ENCODE measurements at regions not wholly inside any gene's neighbourhood (a gene's known extent, or its start where the extent isn't known, plus 50 kb on each side); places are given as distances from the start of the nearest gene placed in this dataset.

- WGBS: 86% methylated on average over 4 of the region's 4 CpGs
- Histone ChIP-seq H3K27me3 (replicated peaks; ENCODE audit: insufficient read depth) (no peaks in the 10 kb centered on the region), H3K36me3 (no peaks in the 10 kb centered on the region), H3K9me3 (no peaks in the 10 kb centered on the region), H3K4me3 (no peak overlapping the region), H3K27ac (no peak overlapping the region), H3K4me1 (replicated peaks) (no peaks in the 10 kb centered on the region)
- DNase-seq (ENCODE audit: low spot score): no peak
- intact Hi-C loops (cut with DNase I): no loop called here
- TF ChIP-seq CTCF (IDR thresholded peaks at IDR 0.05) (no peak), POLR2A (IDR thresholded peaks at IDR 0.05) (no peak), POLR2AphosphoS5 (IDR thresholded peaks at IDR 0.05) (no peak)
Measured at GRCh38 chr11:113587308-113587739, 112.1 kb upstream of the DRD2 start.

- TF ChIP-seq POLR2AphosphoS5 (IDR thresholded peaks at IDR 0.05) (no peak), POLR2A (IDR thresholded peaks at IDR 0.05) (no peak), CTCF (IDR thresholded peaks at IDR 0.05) (no peak)
- WGBS: 96% methylated on average over 6 of the region's 6 CpGs
- Histone ChIP-seq H3K4me1 (replicated peaks) (no peaks in the 10 kb centered on the region), H3K27me3 (replicated peaks; ENCODE audit: insufficient read depth) (no peaks in the 10 kb centered on the region), H3K4me3 (no peak overlapping the region), H3K36me3 (no peaks in the 10 kb centered on the region), H3K27ac (no peak overlapping the region), H3K9me3 (no peaks in the 10 kb centered on the region)
- intact Hi-C loops (cut with DNase I): no loop called here
- no peak for DNase-seq (ENCODE audit: low spot score)
Measured at GRCh38 chr11:113584371-113584770, 109.2 kb upstream of the DRD2 start.

- TF ChIP-seq POLR2A (IDR thresholded peaks at IDR 0.05): no peak
- no peak for TF ChIP-seq POLR2AphosphoS5 (IDR thresholded peaks at IDR 0.05)
- no peak for TF ChIP-seq CTCF (IDR thresholded peaks at IDR 0.05)
- intact Hi-C loops (cut with DNase I): no loop called here
- no peaks in the 10 kb centered on the region for H3K27me3 ChIP-seq (replicated peaks; ENCODE audit: insufficient read depth)
- no peak for DNase-seq (ENCODE audit: low spot score)
- H3K4me1 ChIP-seq (replicated peaks): no peaks in the 10 kb centered on the region
- no peaks in the 10 kb centered on the region for H3K36me3 ChIP-seq
- H3K27ac ChIP-seq: no peak overlapping the region
- WGBS: 95% methylated on average over 3 of the region's 3 CpGs
- H3K4me3 ChIP-seq: no peak overlapping the region
- H3K9me3 ChIP-seq: no peaks in the 10 kb centered on the region
Measured at GRCh38 chr11:113581713-113582112, 106.5 kb upstream of the DRD2 start.

- H3K27ac ChIP-seq: no peak overlapping the region
- no peaks in the 10 kb centered on the region for H3K36me3 ChIP-seq
- no peak for DNase-seq (ENCODE audit: low spot score)
- H3K4me3 ChIP-seq: no peak overlapping the region
- no peaks in the 10 kb centered on the region for H3K27me3 ChIP-seq (replicated peaks; ENCODE audit: insufficient read depth)
- no peaks in the 10 kb centered on the region for H3K9me3 ChIP-seq
- TF ChIP-seq POLR2AphosphoS5 (IDR thresholded peaks at IDR 0.05): no peak
- TF ChIP-seq POLR2A (IDR thresholded peaks at IDR 0.05): no peak
- no peaks in the 10 kb centered on the region for H3K4me1 ChIP-seq (replicated peaks)
- intact Hi-C loops (cut with DNase I): no loop called here
- WGBS: 86% methylated on average over 11 of the region's 11 CpGs
Measured at GRCh38 chr11:113579292-113579940, 104.2 kb upstream of the DRD2 start.

- WGBS: 55% methylated on average over 5 of the region's 5 CpGs
- intact Hi-C loops (cut with DNase I): no loop called here
Measured at GRCh38 chr11:113578715-113579250, 103.6 kb upstream of the DRD2 start.

More at GRCh38 chr11:113578715-113579250, 103.6 kb upstream of the DRD2 start:
- Histone ChIP-seq H3K4me3 (no peak overlapping the region), H3K9me3 (no peaks in the 10 kb centered on the region), H3K27ac (no peak overlapping the region), H3K36me3 (no peaks in the 10 kb centered on the region), H3K4me1 (replicated peaks) (no peaks in the 10 kb centered on the region), H3K27me3 (replicated peaks; ENCODE audit: insufficient read depth) (no peaks in the 10 kb centered on the region)
- no peak for DNase-seq (ENCODE audit: low spot score)
- TF ChIP-seq POLR2A (IDR thresholded peaks at IDR 0.05) (no peak), CTCF (IDR thresholded peaks at IDR 0.05) (no peak), POLR2AphosphoS5 (IDR thresholded peaks at IDR 0.05) (no peak)
